ENCODE measurements at regions not wholly inside any gene's neighbourhood (a gene's known extent, or its start where the extent isn't known, plus 50 kb on each side); places are given as distances from the start of the nearest gene placed in this dataset.
A peak's percentile ranks its signal among the peaks of the same experiment; 100 is the strongest.

GRCh38 chr5:138659121-138659520 is 83.9 kb upstream of the HSPA9 start:
- Mint-ChIP-seq H3K27ac (no peak overlapping the region), H3K4me3 (no peak overlapping the region), H3K27me3 (peaks cover 82% of the 10 kb centered on the region), H3K36me3 (ENCODE audit: low read depth) (peaks cover 4% of the 10 kb centered on the region), H3K4me1 (ENCODE audit: low read depth) (peaks cover 48% of the 10 kb centered on the region), H3K9me3 (peaks cover 5% of the 10 kb centered on the region)

DNA sequence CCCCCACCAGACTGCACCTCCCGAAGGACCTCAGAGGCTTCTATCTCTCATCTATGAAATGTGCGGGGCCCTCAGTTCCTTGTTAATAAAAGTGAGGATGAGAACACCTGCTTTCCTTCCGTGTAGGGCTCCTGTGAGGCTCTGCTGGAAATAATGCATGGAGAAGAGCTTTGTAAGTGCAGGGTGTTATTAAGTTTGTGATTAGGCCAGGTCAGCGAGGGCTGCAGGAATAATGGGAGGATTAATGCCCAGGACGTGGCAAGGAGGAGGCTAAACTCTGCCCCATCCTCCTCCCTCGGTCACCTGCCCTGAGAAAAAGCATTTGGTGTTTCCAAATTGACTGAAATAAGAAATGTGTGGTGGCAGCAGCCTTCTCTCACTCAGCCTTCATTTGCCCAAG is 83.5 kb upstream of the HSPA9 start:
- peaks cover 5% of the 10 kb centered on the region for H3K9me3 Mint-ChIP-seq
- H3K4me1 Mint-ChIP-seq (ENCODE audit: low read depth): peaks cover 51% of the 10 kb centered on the region
- no peak overlapping the region for H3K4me3 Mint-ChIP-seq
- peaks cover 4% of the 10 kb centered on the region for H3K36me3 Mint-ChIP-seq (ENCODE audit: low read depth)
- peaks cover 84% of the 10 kb centered on the region for H3K27me3 Mint-ChIP-seq
- H3K27ac Mint-ChIP-seq: no peak overlapping the region

GRCh38 chr5:138657360-138657759 is 82.2 kb upstream of the HSPA9 start:
- Mint-ChIP-seq H3K27me3 (peaks cover 85% of the 10 kb centered on the region), H3K4me3 (no peak overlapping the region), H3K9me3 (no peaks in the 10 kb centered on the region), H3K36me3 (ENCODE audit: low read depth) (peaks cover 4% of the 10 kb centered on the region), H3K27ac (no peak overlapping the region), H3K4me1 (ENCODE audit: low read depth) (peaks cover 45% of the 10 kb centered on the region)

DNA sequence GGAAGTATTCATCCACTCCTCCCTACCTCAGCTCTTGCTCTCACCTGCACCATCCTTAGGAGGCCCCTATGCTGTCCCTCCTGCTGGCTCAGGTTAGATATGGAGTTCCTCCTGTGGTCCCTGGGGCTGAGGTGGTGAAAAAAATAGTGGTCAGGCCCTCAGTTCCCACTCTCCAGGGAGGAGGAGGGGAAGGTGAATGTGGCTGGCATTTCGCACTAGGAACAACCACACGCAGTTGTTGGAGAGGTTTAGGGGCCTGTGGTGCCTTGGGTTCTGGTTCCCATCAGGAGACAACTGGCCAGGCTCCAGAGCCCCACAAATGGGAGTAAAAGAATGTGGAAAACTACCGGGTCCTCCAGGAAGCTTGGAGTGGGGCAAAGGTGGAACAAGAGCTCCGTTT is 81.7 kb upstream of the HSPA9 start:
- Mint-ChIP-seq H3K4me1 (ENCODE audit: low read depth) (peaks cover 43% of the 10 kb centered on the region), H3K27ac (no peak overlapping the region), H3K36me3 (ENCODE audit: low read depth) (peaks cover 4% of the 10 kb centered on the region), H3K27me3 (peaks cover 88% of the 10 kb centered on the region), H3K9me3 (no peaks in the 10 kb centered on the region), H3K4me3 (no peak overlapping the region)

DNA sequence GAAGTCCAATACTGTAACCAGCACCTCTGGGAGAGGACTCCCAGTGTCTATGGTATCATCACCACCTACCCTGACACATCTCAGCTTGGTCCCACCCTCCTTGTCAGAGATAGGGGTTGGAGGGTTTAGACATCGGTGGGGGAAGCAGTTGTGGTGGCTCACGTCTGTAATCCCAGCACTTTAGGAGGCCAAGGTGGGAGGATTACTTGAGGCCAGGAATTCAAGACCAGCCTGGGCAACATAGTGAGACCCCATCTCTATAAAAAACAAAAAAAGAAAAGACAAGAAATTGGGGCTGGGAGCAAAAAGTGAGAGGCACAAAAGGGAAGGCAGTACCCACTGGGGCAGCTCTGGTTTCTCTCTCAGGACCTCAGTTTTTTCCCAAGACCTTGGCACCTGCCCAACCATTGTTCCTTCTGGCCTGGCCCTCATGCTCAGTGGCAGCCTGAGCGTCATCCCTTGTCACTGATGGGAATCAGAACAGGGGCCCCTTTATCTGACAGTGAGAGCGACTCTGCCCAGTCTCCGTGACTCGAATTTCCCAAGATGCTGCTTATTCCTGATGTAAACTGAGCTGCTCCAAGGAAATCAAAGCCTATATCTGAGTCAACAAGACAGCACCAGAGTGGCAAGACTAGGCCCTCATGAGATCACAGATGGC is 80.5 kb upstream of the HSPA9 start:
- no peak overlapping the region for H3K27ac Mint-ChIP-seq
- H3K36me3 Mint-ChIP-seq (ENCODE audit: low read depth): peaks cover 4% of the 10 kb centered on the region
- peaks cover 88% of the 10 kb centered on the region for H3K27me3 Mint-ChIP-seq
- H3K4me3 Mint-ChIP-seq: no peak overlapping the region
- H3K9me3 Mint-ChIP-seq: no peaks in the 10 kb centered on the region
- H3K4me1 Mint-ChIP-seq (ENCODE audit: low read depth): peaks cover 41% of the 10 kb centered on the region

GRCh38 chr5:138654281-138654867 is 79.2 kb upstream of the HSPA9 start:
- H3K4me3 Mint-ChIP-seq: peak overlapping the region; percentile 62
- H3K27me3 Mint-ChIP-seq: peaks cover 88% of the 10 kb centered on the region
- H3K9me3 Mint-ChIP-seq: no peaks in the 10 kb centered on the region
- H3K36me3 Mint-ChIP-seq (ENCODE audit: low read depth): peaks cover 4% of the 10 kb centered on the region
- peak overlapping the region; percentile 98 for H3K27ac Mint-ChIP-seq
- H3K4me1 Mint-ChIP-seq (ENCODE audit: low read depth): peaks cover 38% of the 10 kb centered on the region

GRCh38 chr5:138653502-138653901 is 78.3 kb upstream of the HSPA9 start:
- peaks cover 4% of the 10 kb centered on the region for H3K36me3 Mint-ChIP-seq (ENCODE audit: low read depth)
- no peaks in the 10 kb centered on the region for H3K9me3 Mint-ChIP-seq
- peaks cover 86% of the 10 kb centered on the region for H3K27me3 Mint-ChIP-seq
- H3K27ac Mint-ChIP-seq: peak overlapping the region; percentile 98
- H3K4me3 Mint-ChIP-seq: peak overlapping the region; percentile 62
- peaks cover 38% of the 10 kb centered on the region for H3K4me1 Mint-ChIP-seq (ENCODE audit: low read depth)

GRCh38 chr5:138651767-138652117 is 76.5 kb upstream of the HSPA9 start:
- H3K27me3 Mint-ChIP-seq: peaks cover 90% of the 10 kb centered on the region
- H3K4me1 Mint-ChIP-seq (ENCODE audit: low read depth): peaks cover 38% of the 10 kb centered on the region
- H3K9me3 Mint-ChIP-seq: no peaks in the 10 kb centered on the region
- no peak overlapping the region for H3K4me3 Mint-ChIP-seq
- H3K27ac Mint-ChIP-seq: no peak overlapping the region
- H3K36me3 Mint-ChIP-seq (ENCODE audit: low read depth): peaks cover 4% of the 10 kb centered on the region

DNA sequence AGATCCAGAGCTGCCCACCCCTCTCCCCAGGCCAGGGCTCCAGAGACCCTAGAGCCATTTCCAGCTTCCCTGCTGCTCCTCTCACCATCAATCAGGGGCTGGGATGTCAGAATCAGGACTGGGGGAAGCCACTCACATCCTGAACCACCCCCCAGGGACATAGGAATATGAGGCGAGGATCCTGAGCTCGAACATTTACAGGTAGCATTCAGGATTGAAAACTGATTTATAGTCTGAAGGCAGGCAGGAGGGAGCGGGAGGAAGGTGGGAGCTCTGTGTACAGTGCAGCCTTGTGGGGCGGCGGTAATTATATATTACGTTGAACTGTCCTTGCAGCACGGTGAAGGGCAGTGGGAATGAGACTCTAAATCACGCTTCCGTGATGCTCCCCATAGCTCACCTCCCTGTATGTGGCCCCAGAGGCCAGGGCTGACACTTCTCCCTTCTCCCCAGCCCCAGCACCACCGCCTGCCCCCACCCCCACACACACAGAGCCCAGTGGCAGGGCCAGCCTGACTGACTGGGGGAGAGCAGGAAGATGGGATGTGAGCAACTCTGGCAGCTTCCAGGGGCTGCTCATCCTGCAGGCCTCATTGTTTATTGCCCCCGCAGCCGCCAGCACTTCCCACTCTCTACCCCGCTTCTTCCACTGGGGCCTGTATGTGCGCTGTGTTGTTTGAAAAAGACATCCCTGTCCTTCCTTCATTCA is 76.0 kb upstream of the HSPA9 start:
- H3K4me1 Mint-ChIP-seq (ENCODE audit: low read depth): peaks cover 37% of the 10 kb centered on the region
- no peaks in the 10 kb centered on the region for H3K9me3 Mint-ChIP-seq
- no peak overlapping the region for H3K27ac Mint-ChIP-seq
- H3K36me3 Mint-ChIP-seq (ENCODE audit: low read depth): peaks cover 4% of the 10 kb centered on the region
- H3K27me3 Mint-ChIP-seq: peaks cover 90% of the 10 kb centered on the region
- H3K4me3 Mint-ChIP-seq: no peak overlapping the region

DNA sequence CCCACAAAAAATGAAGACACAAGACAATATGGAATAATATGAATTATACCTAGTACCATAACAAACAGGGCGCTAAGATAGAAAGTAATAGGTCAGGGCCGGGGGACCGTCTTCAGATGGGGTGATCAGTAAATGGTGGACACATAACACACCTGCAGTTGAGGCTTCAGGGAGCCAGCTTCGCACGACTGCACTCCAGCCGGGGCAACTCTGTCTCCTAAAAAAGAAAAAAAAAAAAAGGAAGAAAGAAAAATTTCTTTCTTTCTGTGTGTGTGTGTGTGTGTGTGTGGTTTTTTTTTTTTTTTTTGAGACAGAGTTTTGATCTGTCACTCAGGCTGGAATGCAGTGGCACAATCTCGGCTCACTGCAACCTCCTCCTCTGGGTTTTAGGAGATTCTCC is 75.0 kb upstream of the HSPA9 start:
- Mint-ChIP-seq H3K4me1 (ENCODE audit: low read depth) (peaks cover 26% of the 10 kb centered on the region), H3K27ac (no peak overlapping the region), H3K27me3 (peaks cover 90% of the 10 kb centered on the region), H3K36me3 (ENCODE audit: low read depth) (peaks cover 4% of the 10 kb centered on the region), H3K9me3 (no peaks in the 10 kb centered on the region), H3K4me3 (no peak overlapping the region)

DNA sequence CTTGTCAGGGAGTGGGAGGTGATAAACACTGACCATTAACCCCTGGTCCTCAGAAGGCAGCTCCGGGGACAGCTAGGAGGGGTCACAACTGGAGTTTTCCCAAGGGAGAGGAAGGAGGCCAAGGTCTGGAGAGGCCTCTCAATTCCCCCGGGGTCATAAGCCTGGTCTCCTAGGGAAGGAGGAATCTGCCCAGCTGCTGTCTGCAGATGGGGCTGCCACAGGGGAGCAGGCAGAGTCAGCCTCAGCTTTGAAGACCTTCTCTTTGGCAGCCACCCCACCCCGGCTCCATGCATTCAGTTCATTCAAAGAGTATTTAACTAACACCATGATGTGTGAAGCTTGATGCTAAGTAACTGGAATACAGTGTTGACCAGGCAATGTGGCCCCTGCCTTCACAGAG is 74.6 kb upstream of the HSPA9 start:
- peaks cover 22% of the 10 kb centered on the region for H3K4me1 Mint-ChIP-seq (ENCODE audit: low read depth)
- H3K36me3 Mint-ChIP-seq (ENCODE audit: low read depth): peaks cover 2% of the 10 kb centered on the region
- no peaks in the 10 kb centered on the region for H3K9me3 Mint-ChIP-seq
- H3K27me3 Mint-ChIP-seq: peaks cover 88% of the 10 kb centered on the region
- no peak overlapping the region for H3K4me3 Mint-ChIP-seq
- H3K27ac Mint-ChIP-seq: no peak overlapping the region

GRCh38 chr5:138649316-138649720 is 74.1 kb upstream of the HSPA9 start:
- H3K36me3 Mint-ChIP-seq (ENCODE audit: low read depth): no peaks in the 10 kb centered on the region
- H3K9me3 Mint-ChIP-seq: no peaks in the 10 kb centered on the region
- peaks cover 90% of the 10 kb centered on the region for H3K27me3 Mint-ChIP-seq
- H3K4me1 Mint-ChIP-seq (ENCODE audit: low read depth): peaks cover 18% of the 10 kb centered on the region
- no peak overlapping the region for H3K4me3 Mint-ChIP-seq
- H3K27ac Mint-ChIP-seq: no peak overlapping the region

- Mint-ChIP-seq H3K27ac (no peak overlapping the region), H3K27me3 (peaks cover 86% of the 10 kb centered on the region), H3K4me3 (no peak overlapping the region), H3K9me3 (no peaks in the 10 kb centered on the region), H3K4me1 (ENCODE audit: low read depth) (peaks cover 13% of the 10 kb centered on the region), H3K36me3 (ENCODE audit: low read depth) (no peaks in the 10 kb centered on the region)
Observed at GRCh38 chr5:138648841-138649240, 73.6 kb upstream of the HSPA9 start.

GRCh38 chr5:138647794-138648410 is 72.7 kb upstream of the HSPA9 start:
- peaks cover 84% of the 10 kb centered on the region for H3K27me3 Mint-ChIP-seq
- H3K4me3 Mint-ChIP-seq: no peak overlapping the region
- H3K36me3 Mint-ChIP-seq (ENCODE audit: low read depth): no peaks in the 10 kb centered on the region
- H3K9me3 Mint-ChIP-seq: no peaks in the 10 kb centered on the region
- H3K27ac Mint-ChIP-seq: no peak overlapping the region
- H3K4me1 Mint-ChIP-seq (ENCODE audit: low read depth): peaks cover 4% of the 10 kb centered on the region

DNA sequence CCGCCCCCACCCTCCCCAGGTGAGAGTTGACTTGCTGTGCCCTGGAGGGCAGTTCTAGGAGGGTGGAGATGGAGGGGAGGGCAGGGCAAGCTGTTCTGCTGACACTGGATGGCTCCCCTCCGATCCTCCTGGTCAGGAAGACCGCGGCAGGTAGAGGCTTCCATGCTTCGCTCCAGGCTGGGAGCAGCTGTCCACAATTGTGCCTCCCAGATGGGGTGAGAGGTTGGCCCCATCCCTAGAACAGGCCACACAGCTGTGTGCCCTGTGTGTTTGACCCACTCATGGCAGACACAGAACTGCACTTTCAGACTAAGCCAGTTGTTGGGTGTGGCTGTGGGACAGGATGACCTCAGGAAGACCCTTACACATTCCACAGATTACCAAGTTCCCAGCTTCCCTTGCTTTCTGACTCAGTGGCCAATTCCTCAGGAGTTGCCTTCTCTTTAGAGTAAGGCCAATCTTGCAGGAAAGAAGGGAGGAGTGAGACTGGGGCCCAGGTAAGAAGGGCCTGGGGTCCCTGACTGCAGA is 72.1 kb upstream of the HSPA9 start:
- H3K27ac Mint-ChIP-seq: no peak overlapping the region
- no peaks in the 10 kb centered on the region for H3K9me3 Mint-ChIP-seq
- no peak overlapping the region for H3K4me3 Mint-ChIP-seq
- H3K36me3 Mint-ChIP-seq (ENCODE audit: low read depth): no peaks in the 10 kb centered on the region
- peaks cover 80% of the 10 kb centered on the region for H3K27me3 Mint-ChIP-seq
- H3K4me1 Mint-ChIP-seq (ENCODE audit: low read depth): peaks cover 4% of the 10 kb centered on the region

Measured in stimulated activated naive CD8-positive, alpha-beta T cell treated with anti-CD3 and anti-CD28 coated beads, Interleukin-15, Interleukin-2, amounts not matched to agents 100 ng/mL and 50 ng/mL, for 24 hours (primary cell).